HG03378 (cell line): ENCODE measurements at regions not wholly inside any gene's neighbourhood (a gene's known extent, or its start where the extent isn't known, plus 50 kb on each side); places are given as distances from the start of the nearest gene placed in this dataset.

Source experiments
- ATAC-seq: cut with Tn5 transposase; IDR thresholded peaks from one replicate; pipeline ENCODE4 v1.9.1; 2021; ENCODE audit warnings: mild to moderate bottlenecking, moderate library complexity; ENCODE audit not compliant: unreplicated experiment

GRCh38 chr12:27382924-27383323, 50.3 kb downstream of the BMAL2 start:
- ATAC-seq, result no peak

GRCh38 chr12:27383429-27384260, 51.0 kb downstream of the BMAL2 start:
- peak; percentile 55 for ATAC-seq

GRCh38 chr12:27384261-27384590, 51.6 kb downstream of the BMAL2 start:
- no peak for ATAC-seq

GRCh38 chr12:27385766-27386564, 53.3 kb downstream of the BMAL2 start:
- no peak for ATAC-seq

- no peak for ATAC-seq
Observed at GRCh38 chr12:27387473-27387872, 54.8 kb downstream of the BMAL2 start.

- no peak for ATAC-seq
Observed at GRCh38 chr12:27388650-27389049, 56.0 kb downstream of the BMAL2 start.

GRCh38 chr12:27394676-27395075, 51.9 kb upstream of the SMCO2 start:
- no peak for ATAC-seq

- no peak for ATAC-seq
Observed at GRCh38 chr12:27396216-27396815, 50.2 kb upstream of the SMCO2 start.
